ENCODE measurements at regions not wholly inside any gene's neighbourhood (a gene's known extent, or its start where the extent isn't known, plus 50 kb on each side); places are given as distances from the start of the nearest gene placed in this dataset.
A peak's percentile ranks its signal among the peaks of the same experiment; 100 is the strongest.

GRCh38 chr2:235371018-235371417 lies 122.8 kb upstream of the AGAP1 start:
- peak; percentile 12 for DNase-seq

GRCh38 chr2:235373171-235373570 lies 120.7 kb upstream of the AGAP1 start:
- no peak for DNase-seq

- DNase-seq, result no peak
Observed at GRCh38 chr2:235377176-235377575, 116.7 kb upstream of the AGAP1 start.

GRCh38 chr2:235378246-235378645 lies 115.6 kb upstream of the AGAP1 start:
- DNase-seq, result no peak

GRCh38 chr2:235378944-235379343 lies 114.9 kb upstream of the AGAP1 start:
- DNase-seq, result no peak

- DNase-seq, result no peak
Observed at GRCh38 chr2:235381261-235381912, 112.5 kb upstream of the AGAP1 start.

GRCh38 chr2:235382179-235382578 lies 111.7 kb upstream of the AGAP1 start:
- no peak for DNase-seq

- DNase-seq, result no peak
Observed at GRCh38 chr2:235382601-235383000, 111.2 kb upstream of the AGAP1 start.

- no peak for DNase-seq
Observed at GRCh38 chr2:235383272-235383843, 110.5 kb upstream of the AGAP1 start.

- no peak for DNase-seq
Observed at GRCh38 chr2:235384624-235385023, 109.2 kb upstream of the AGAP1 start.

- no peak for DNase-seq
Observed at GRCh38 chr2:235389626-235390025, 104.2 kb upstream of the AGAP1 start.

GRCh38 chr2:235390108-235390815 lies 103.6 kb upstream of the AGAP1 start:
- no peak for DNase-seq

GRCh38 chr2:235390816-235391194 lies 103.0 kb upstream of the AGAP1 start:
- no peak for DNase-seq

GRCh38 chr2:235391921-235392615 lies 101.8 kb upstream of the AGAP1 start:
- DNase-seq, result no peak

- no peak for DNase-seq
Observed at GRCh38 chr2:235394278-235394828, 99.5 kb upstream of the AGAP1 start.

GRCh38 chr2:235396071-235396846 lies 97.6 kb upstream of the AGAP1 start:
- DNase-seq, result no peak

GRCh38 chr2:235398321-235398720 lies 95.5 kb upstream of the AGAP1 start:
- DNase-seq, result no peak

GRCh38 chr2:235399895-235400294 lies 93.9 kb upstream of the AGAP1 start:
- DNase-seq, result no peak

GRCh38 chr2:235402422-235402821 lies 91.4 kb upstream of the AGAP1 start:
- no peak for DNase-seq

- DNase-seq, result no peak
Observed at GRCh38 chr2:235405612-235406361, 88.1 kb upstream of the AGAP1 start.

GRCh38 chr2:235406430-235406829 lies 87.4 kb upstream of the AGAP1 start:
- DNase-seq, result no peak

GRCh38 chr2:235411905-235412485 lies 81.8 kb upstream of the AGAP1 start:
- no peak for DNase-seq
